HEK293T (cell line): ENCODE measurements at regions not wholly inside any gene's neighbourhood (a gene's known extent, or its start where the extent isn't known, plus 50 kb on each side); places are given as distances from the start of the nearest gene placed in this dataset.

Experiments used
- CTCF ChIA-PET: fragments of 350-600 bp; formaldehyde crosslinking; extraction: SDS; loops from one replicate; lab custom pipeline; 2021; ENCODE audit warnings: antibody characterized with exemption, inconsistent platforms; lab: Yijun Ruan, JAX
- POLR2A ChIA-PET: fragments of 350-600 bp; formaldehyde crosslinking; extraction: SDS; loops from one replicate; lab custom pipeline; 2020; ENCODE audit warnings: antibody characterized with exemption, inconsistent platforms; lab: Yijun Ruan, JAX
- DNase-seq: peaks from one replicate; pipeline ENCODE4 v3.0.0; 2012; ENCODE audit warnings: mixed read lengths; ENCODE audit errors: extremely low spot score
- ARNT ChIP-seq: fragments of 450-650 bp; IDR thresholded peaks from 2 replicates; pipeline ENCODE4 v1.6.1; 2017; ENCODE audit warnings: mild to moderate bottlenecking
- BHLHE40 ChIP-seq: fragments of 450-650 bp; IDR thresholded peaks from 2 replicates; pipeline ENCODE4 v1.6.1; 2016; ENCODE audit warnings: mild to moderate bottlenecking, moderate library complexity, borderline replicate concordance
- CTBP1 ChIP-seq: fragments of 450-650 bp; IDR thresholded peaks from 2 replicates; pipeline ENCODE4 v1.6.1; 2016; ENCODE audit warnings: borderline replicate concordance
- ELF4 ChIP-seq: fragments of 450-650 bp; IDR thresholded peaks from 2 replicates; pipeline ENCODE4 v1.6.1; 2017; ENCODE audit warnings: antibody characterized with exemption
- FOXA1 ChIP-seq: fragments of 450-650 bp; IDR thresholded peaks from 2 replicates; pipeline ENCODE4 v1.6.1; 2016; ENCODE audit warnings: mild to moderate bottlenecking
- FOXK2 ChIP-seq: fragments of 450-650 bp; IDR thresholded peaks from 2 replicates; pipeline ENCODE4 v1.6.1; 2016; ENCODE audit warnings: mild to moderate bottlenecking
- FOXM1 ChIP-seq: fragments of 450-650 bp; IDR thresholded peaks from 2 replicates; pipeline ENCODE4 v1.6.1; 2017; ENCODE audit warnings: mild to moderate bottlenecking, borderline replicate concordance
- HDGF ChIP-seq: fragments of 450-650 bp; IDR thresholded peaks from 2 replicates; pipeline ENCODE4 v1.6.1; 2017; ENCODE audit warnings: antibody characterized with exemption, borderline replicate concordance
- L3MBTL2 ChIP-seq: fragments of 450-650 bp; conservative IDR thresholded peaks from 2 replicates; pipeline ENCODE4 v1.6.1; 2016; ENCODE audit warnings: mild to moderate bottlenecking
- LEF1 ChIP-seq: fragments of 450-650 bp; IDR thresholded peaks from 2 replicates; pipeline ENCODE4 v1.6.1; 2017; ENCODE audit warnings: mild to moderate bottlenecking, borderline replicate concordance
- NFRKB ChIP-seq: fragments of 450-650 bp; IDR thresholded peaks from 2 replicates; pipeline ENCODE4 v1.6.1; 2016; ENCODE audit warnings: mild to moderate bottlenecking, moderate library complexity
- PKNOX1 ChIP-seq: fragments of 450-650 bp; IDR thresholded peaks from 2 replicates; pipeline ENCODE4 v1.6.1; 2016
- SP1 ChIP-seq: fragments of 450-650 bp; IDR thresholded peaks from 2 replicates; pipeline ENCODE4 v1.6.1; 2017
- SUZ12 ChIP-seq: fragments of 450-650 bp; IDR thresholded peaks from 2 replicates; pipeline ENCODE4 v1.6.1; 2016; ENCODE audit warnings: mild to moderate bottlenecking
- TARDBP ChIP-seq: fragments of 450-650 bp; IDR thresholded peaks from 2 replicates; pipeline ENCODE4 v1.6.1; 2016
- ZNF384 ChIP-seq: fragments of 450-650 bp; IDR thresholded peaks from 2 replicates; pipeline ENCODE4 v1.6.1; 2016

- CTCF ChIA-PET, result interaction anchor here (0.6 kb wide), 1 partner anchor 456 kb away, joined by 4 read pairs; no protein-coding TSS in a partner anchor
Observed at GRCh38 chr2:144801766-144802165, 281.8 kb upstream of the ZEB2 start.

GRCh38 chr2:144801325-144801724 lies 281.4 kb upstream of the ZEB2 start:
- no peak for DNase-seq
- POLR2A ChIA-PET, result no interaction called here
- CTCF ChIA-PET, result no interaction called here
- TF ChIP-seq NFRKB (no peak), CTBP1 (no peak), ZNF384 (no peak), SUZ12 (no peak), L3MBTL2 (no peak)

More at GRCh38 chr2:144801766-144802165, 281.8 kb upstream of the ZEB2 start:
- TF ChIP-seq SP1, result no peak
- TF ChIP-seq FOXM1, result no peak
- TF ChIP-seq BHLHE40, result no peak
- no peak for TF ChIP-seq LEF1
- no peak for TF ChIP-seq PKNOX1
- no peak for TF ChIP-seq ELF4
- TF ChIP-seq TARDBP, result no peak
- TF ChIP-seq FOXK2, result no peak
- TF ChIP-seq FOXA1, result no peak
- TF ChIP-seq ZNF384, result no peak
- TF ChIP-seq CTBP1, result no peak
- no peak for TF ChIP-seq NFRKB
- POLR2A ChIA-PET, result no interaction called here
- no peak for DNase-seq

- ChIA-PET CTCF (no interaction called here), POLR2A (no interaction called here)
- no peak for DNase-seq
- TF ChIP-seq FOXA1 (no peak), CTBP1 (no peak), TARDBP (no peak), PKNOX1 (no peak), SUZ12 (no peak), SP1 (no peak), LEF1 (no peak), HDGF (no peak), ZNF384 (no peak), ELF4 (no peak), FOXK2 (no peak), L3MBTL2 (no peak), ARNT (no peak), BHLHE40 (no peak)
Observed at GRCh38 chr2:144798989-144799388, 279.1 kb upstream of the ZEB2 start.

- POLR2A ChIA-PET, result no interaction called here
- CTCF ChIA-PET, result no interaction called here
- TF ChIP-seq BHLHE40, result no peak
- TF ChIP-seq LEF1, result no peak
- TF ChIP-seq TARDBP, result no peak
- TF ChIP-seq SP1, result no peak
- no peak for TF ChIP-seq PKNOX1
- TF ChIP-seq ZNF384, result no peak
- TF ChIP-seq L3MBTL2, result no peak
- TF ChIP-seq HDGF, result no peak
- no peak for TF ChIP-seq FOXA1
- no peak for TF ChIP-seq ELF4
- no peak for DNase-seq
Observed at GRCh38 chr2:144798034-144798433, 278.1 kb upstream of the ZEB2 start.

GRCh38 chr2:144796936-144797335 lies 277.0 kb upstream of the ZEB2 start:
- POLR2A ChIA-PET, result no interaction called here
- TF ChIP-seq BHLHE40, result no peak
- TF ChIP-seq L3MBTL2, result no peak
- no peak for TF ChIP-seq FOXM1
- TF ChIP-seq HDGF, result no peak
- TF ChIP-seq CTBP1, result no peak
- TF ChIP-seq ELF4, result no peak
- no peak for TF ChIP-seq LEF1
- no peak for TF ChIP-seq SUZ12
- TF ChIP-seq TARDBP, result no peak
- no peak for TF ChIP-seq ZNF384
- no peak for TF ChIP-seq NFRKB
- TF ChIP-seq FOXA1, result no peak
- TF ChIP-seq FOXK2, result no peak
- no peak for TF ChIP-seq ARNT
- TF ChIP-seq PKNOX1, result no peak
- TF ChIP-seq SP1, result no peak
- CTCF ChIA-PET, result no interaction called here
- DNase-seq, result peak; percentile 7

- ChIA-PET POLR2A (no interaction called here), CTCF (no interaction called here)
- TF ChIP-seq LEF1 (no peak), NFRKB (no peak)
- no peak for DNase-seq
Observed at GRCh38 chr2:144796164-144796563, 276.2 kb upstream of the ZEB2 start.
